Liver (tissue), 8 donors: ENCODE measurements at regions not wholly inside any gene's neighbourhood (a gene's known extent, or its start where the extent isn't known, plus 50 kb on each side); places are given as distances from the start of the nearest gene placed in this dataset.

Experiments
- DNase-seq: peaks from one replicate; pipeline ENCODE4 v3.0.0-alpha.2; 2017; ENCODE audit warnings: low spot score
- H3K27ac ChIP-seq, 2 donors: one replicate each; pipeline ENCODE4 v1.7.0; 2013; ENCODE audit warnings: inconsistent platforms in 2 of 2, low read length in 2 of 2, control low read depth in 1 of 2, low read depth in 1 of 2, mild to moderate bottlenecking in 1 of 2
- H3K27me3 ChIP-seq, 4 donors: one replicate each; pipeline versions ENCODE4 v1.6.1 to v1.7.0; 2013; ENCODE audit warnings: low read length in 3 of 4, inconsistent platforms in 1 of 4, mild to moderate bottlenecking in 1 of 4, moderate library complexity in 1 of 4; ENCODE audit not compliant: control insufficient read depth in 4 of 4, insufficient read depth in 4 of 4
- H3K36me3 ChIP-seq, 4 donors: one replicate each; pipeline versions ENCODE4 v1.6.1 to v1.7.0; 2013; ENCODE audit warnings: low read length in 3 of 4, mild to moderate bottlenecking in 3 of 4, low read depth in 1 of 4, moderate library complexity in 1 of 4; ENCODE audit not compliant: control insufficient read depth in 4 of 4, insufficient read depth in 3 of 4
- H3K4me1 ChIP-seq, 4 donors: one replicate each; pipeline versions ENCODE4 v1.6.1 to v1.7.0; 2013; ENCODE audit warnings: low read length in 3 of 4, mild to moderate bottlenecking in 3 of 4, moderate library complexity in 1 of 4; ENCODE audit not compliant: control insufficient read depth in 4 of 4, insufficient read depth in 4 of 4
- H3K4me3 ChIP-seq, 3 donors: one replicate each; pipeline versions ENCODE4 v1.6.1 to v1.7.0; 2013; ENCODE audit warnings: low read length in 3 of 3, control low read depth in 1 of 3, low read depth in 1 of 3, mild to moderate bottlenecking in 1 of 3
- H3K9ac ChIP-seq, 2 donors: one replicate each; pipeline ENCODE4 v1.7.0; 2013; ENCODE audit warnings: low read length in 2 of 2, mild to moderate bottlenecking in 2 of 2, moderate library complexity in 2 of 2, control low read depth in 1 of 2, low read depth in 1 of 2
- H3K9me3 ChIP-seq, 4 donors: one replicate each; pipeline versions ENCODE4 v1.6.1 to v1.7.0; 2013; ENCODE audit warnings: low read length in 3 of 4; ENCODE audit not compliant: control insufficient read depth in 4 of 4
- ATF3 ChIP-seq: IDR thresholded peaks from 2 replicates; pipeline ENCODE4 v1.6.1; 2016; ENCODE audit warnings: antibody characterized with exemption
- CTCF ChIP-seq: fragments of 150-350 bp; IDR thresholded peaks from 2 replicates; pipeline ENCODE4 v1.5.1; 2017; ENCODE audit warnings: improper control_type of control experiment, low read depth, low read length; ENCODE audit not compliant: missing input control
- EGR1 ChIP-seq, 2 donors: IDR thresholded peaks; 2 replicates each; pipeline ENCODE4 v1.6.1; 2016 to 2018; ENCODE audit warnings: antibody characterized with exemption in 2 of 2, low read depth in 2 of 2
- FOXA1 ChIP-seq: IDR thresholded peaks from 2 replicates; pipeline ENCODE4 v1.6.1; 2016; ENCODE audit warnings: antibody characterized with exemption
- FOXA2 ChIP-seq: IDR thresholded peaks from 2 replicates; pipeline ENCODE4 v1.6.1; 2016; ENCODE audit warnings: antibody characterized with exemption
- GABPA ChIP-seq, 2 donors: IDR thresholded peaks in 1 of 2; conservative IDR thresholded peaks in 1 of 2; 2 replicates each; pipeline ENCODE4 v1.6.1; 2016; ENCODE audit warnings: antibody characterized with exemption in 2 of 2, mild to moderate bottlenecking in 1 of 2, moderate library complexity in 1 of 2
- HNF4A ChIP-seq, 2 donors: conservative IDR thresholded peaks; 2 replicates each; pipeline ENCODE4 v1.6.1; 2016; ENCODE audit warnings: antibody characterized with exemption in 2 of 2, mild to moderate bottlenecking in 2 of 2
- JUND ChIP-seq, 2 donors: IDR thresholded peaks; 2 replicates each; pipeline ENCODE4 v1.6.1; 2016; ENCODE audit warnings: antibody characterized with exemption in 2 of 2
- MAX ChIP-seq: IDR thresholded peaks from 2 replicates; pipeline ENCODE4 v1.6.1; 2016; ENCODE audit warnings: antibody characterized with exemption
- NR2F2 ChIP-seq: IDR thresholded peaks from 2 replicates; pipeline ENCODE4 v1.6.1; 2016; ENCODE audit warnings: antibody characterized with exemption
- RAD21 ChIP-seq, 2 donors: IDR thresholded peaks; 2 replicates each; pipeline ENCODE4 v1.6.1; 2016; ENCODE audit warnings: antibody characterized with exemption in 2 of 2, mild to moderate bottlenecking in 2 of 2
- RXRA ChIP-seq, 2 donors: IDR thresholded peaks; 2 replicates each; pipeline ENCODE4 v1.6.1; 2017 to 2018; ENCODE audit warnings: antibody characterized with exemption in 2 of 2, mild to moderate bottlenecking in 1 of 2
- YY1 ChIP-seq: IDR thresholded peaks from 2 replicates; pipeline ENCODE4 v1.6.1; 2016; ENCODE audit warnings: antibody characterized with exemption, mild to moderate bottlenecking
- WGBS: extraction: QIAGEN DNeasy Blood & Tissue Kit; methylation state at CpG from one replicate; pipeline ENCODE4 v1.1.7; 2013; 5-methylcytosine and 5-hydroxymethylcytosine counted together
- TF ChIP-seq, protein P1 (sequence below): IDR thresholded peaks from 2 replicates; pipeline ENCODE4 v1.6.1; 2016; ENCODE audit warnings: antibody characterized with exemption
- TF ChIP-seq, protein P2 (sequence below): IDR thresholded peaks from 2 replicates; pipeline ENCODE4 v1.6.1; 2016; ENCODE audit warnings: antibody characterized with exemption, mild to moderate bottlenecking
- donor health status: healthy.
- donor health status: healthy.
- donor health status: healthy.
- donor health status: healthy.
- donor health status: healthy.

GRCh38 chr15:31483053-31483985 lies 156.7 kb downstream of the KLF13 start:
- peak; percentile 29 for DNase-seq
- peak overlapping the region in 1 of 3 donors; percentile 37 for H3K4me3 ChIP-seq
- no peak overlapping the region for H3K9ac ChIP-seq
- H3K36me3 ChIP-seq, result no peaks in the 10 kb centered on the region
- H3K27ac ChIP-seq, result no peak overlapping the region
- peaks cover 0 to 3% (median 3%) of the 10 kb centered on the region in 4 donors for H3K4me1 ChIP-seq
- H3K9me3 ChIP-seq, result peaks cover 0 to 4% (median 0%) of the 10 kb centered on the region in 4 donors
- no peaks in the 10 kb centered on the region for H3K27me3 ChIP-seq
- WGBS, result 15% methylated on average over 147 of the region's 147 CpGs
- no peak for TF ChIP-seq NR2F2
- no peak for TF ChIP-seq HNF4A (conservative IDR thresholded peaks at IDR 0.05)
- TF ChIP-seq ATF3, result no peak
- TF ChIP-seq, protein P1, sequence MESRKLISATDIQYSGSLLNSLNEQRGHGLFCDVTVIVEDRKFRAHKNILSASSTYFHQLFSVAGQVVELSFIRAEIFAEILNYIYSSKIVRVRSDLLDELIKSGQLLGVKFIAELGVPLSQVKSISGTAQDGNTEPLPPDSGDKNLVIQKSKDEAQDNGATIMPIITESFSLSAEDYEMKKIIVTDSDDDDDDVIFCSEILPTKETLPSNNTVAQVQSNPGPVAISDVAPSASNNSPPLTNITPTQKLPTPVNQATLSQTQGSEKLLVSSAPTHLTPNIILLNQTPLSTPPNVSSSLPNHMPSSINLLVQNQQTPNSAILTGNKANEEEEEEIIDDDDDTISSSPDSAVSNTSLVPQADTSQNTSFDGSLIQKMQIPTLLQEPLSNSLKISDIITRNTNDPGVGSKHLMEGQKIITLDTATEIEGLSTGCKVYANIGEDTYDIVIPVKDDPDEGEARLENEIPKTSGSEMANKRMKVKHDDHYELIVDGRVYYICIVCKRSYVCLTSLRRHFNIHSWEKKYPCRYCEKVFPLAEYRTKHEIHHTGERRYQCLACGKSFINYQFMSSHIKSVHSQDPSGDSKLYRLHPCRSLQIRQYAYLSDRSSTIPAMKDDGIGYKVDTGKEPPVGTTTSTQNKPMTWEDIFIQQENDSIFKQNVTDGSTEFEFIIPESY, result no peak
- no peak for TF ChIP-seq FOXA1
- no peak for TF ChIP-seq MAX
- TF ChIP-seq, protein P2, sequence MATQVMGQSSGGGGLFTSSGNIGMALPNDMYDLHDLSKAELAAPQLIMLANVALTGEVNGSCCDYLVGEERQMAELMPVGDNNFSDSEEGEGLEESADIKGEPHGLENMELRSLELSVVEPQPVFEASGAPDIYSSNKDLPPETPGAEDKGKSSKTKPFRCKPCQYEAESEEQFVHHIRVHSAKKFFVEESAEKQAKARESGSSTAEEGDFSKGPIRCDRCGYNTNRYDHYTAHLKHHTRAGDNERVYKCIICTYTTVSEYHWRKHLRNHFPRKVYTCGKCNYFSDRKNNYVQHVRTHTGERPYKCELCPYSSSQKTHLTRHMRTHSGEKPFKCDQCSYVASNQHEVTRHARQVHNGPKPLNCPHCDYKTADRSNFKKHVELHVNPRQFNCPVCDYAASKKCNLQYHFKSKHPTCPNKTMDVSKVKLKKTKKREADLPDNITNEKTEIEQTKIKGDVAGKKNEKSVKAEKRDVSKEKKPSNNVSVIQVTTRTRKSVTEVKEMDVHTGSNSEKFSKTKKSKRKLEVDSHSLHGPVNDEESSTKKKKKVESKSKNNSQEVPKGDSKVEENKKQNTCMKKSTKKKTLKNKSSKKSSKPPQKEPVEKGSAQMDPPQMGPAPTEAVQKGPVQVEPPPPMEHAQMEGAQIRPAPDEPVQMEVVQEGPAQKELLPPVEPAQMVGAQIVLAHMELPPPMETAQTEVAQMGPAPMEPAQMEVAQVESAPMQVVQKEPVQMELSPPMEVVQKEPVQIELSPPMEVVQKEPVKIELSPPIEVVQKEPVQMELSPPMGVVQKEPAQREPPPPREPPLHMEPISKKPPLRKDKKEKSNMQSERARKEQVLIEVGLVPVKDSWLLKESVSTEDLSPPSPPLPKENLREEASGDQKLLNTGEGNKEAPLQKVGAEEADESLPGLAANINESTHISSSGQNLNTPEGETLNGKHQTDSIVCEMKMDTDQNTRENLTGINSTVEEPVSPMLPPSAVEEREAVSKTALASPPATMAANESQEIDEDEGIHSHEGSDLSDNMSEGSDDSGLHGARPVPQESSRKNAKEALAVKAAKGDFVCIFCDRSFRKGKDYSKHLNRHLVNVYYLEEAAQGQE, result no peak
- no peak for TF ChIP-seq RXRA (IDR thresholded peaks at IDR 0.05)
- TF ChIP-seq EGR1 (IDR thresholded peaks at IDR 0.05; ENCODE audit: low read depth in 2 of 2), result no peak
- TF ChIP-seq FOXA2, result no peak
- TF ChIP-seq GABPA (IDR thresholded peaks at IDR 0.05 in 1 of 2, conservative IDR thresholded peaks at IDR 0.05 in 1 of 2), result no peak
- TF ChIP-seq JUND (IDR thresholded peaks at IDR 0.05), result no peak
- no peak for TF ChIP-seq YY1

DNA sequence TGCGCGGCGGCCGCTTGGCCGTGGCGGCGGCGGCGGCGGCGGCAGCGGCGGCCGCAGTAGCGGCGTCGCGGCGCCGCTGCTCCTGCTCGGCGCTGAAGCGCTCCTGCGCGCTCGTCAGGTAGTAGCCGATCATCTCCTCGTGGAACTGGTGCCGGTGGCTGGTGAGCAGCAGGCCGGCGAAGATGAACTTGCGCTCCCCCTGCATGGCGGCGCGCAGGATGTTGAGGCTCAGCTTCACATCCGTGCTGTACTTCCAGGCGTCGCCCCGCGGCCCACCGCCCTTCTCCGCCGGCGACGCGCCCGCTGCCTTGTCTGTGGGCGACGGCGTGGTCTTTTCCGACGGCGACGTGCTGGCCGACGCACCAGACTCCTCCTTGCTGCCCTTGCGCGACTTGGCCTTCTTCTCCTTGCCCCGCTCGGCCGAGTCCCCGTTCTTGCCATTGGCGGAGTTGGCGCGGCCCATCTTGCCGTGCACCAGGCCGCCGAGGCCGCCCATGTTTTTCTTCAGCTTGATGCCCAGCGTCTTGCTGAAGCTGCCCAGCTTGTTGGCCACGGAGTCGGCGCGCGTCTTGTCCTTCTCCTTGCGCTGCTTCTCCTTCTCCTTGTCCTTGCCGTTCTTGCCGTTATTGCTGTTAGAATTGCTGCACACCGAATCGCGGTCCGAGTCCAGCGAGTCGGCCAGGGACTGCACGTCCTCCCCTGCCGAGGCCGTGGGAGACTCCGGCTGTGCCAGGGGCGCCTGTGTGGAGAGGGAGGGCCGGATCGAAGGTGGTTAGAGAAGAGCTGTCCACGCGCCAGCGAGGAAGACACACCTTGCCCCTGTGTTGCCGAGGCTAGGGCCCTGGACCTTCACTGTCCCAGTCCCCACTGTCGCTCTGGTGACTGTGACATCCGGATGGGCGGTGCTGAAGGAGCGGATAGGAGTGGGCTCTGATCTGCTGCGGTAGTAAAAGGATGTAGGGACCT lies 157.6 kb downstream of the KLF13 start:
- Histone ChIP-seq H3K9me3 (peaks cover 0 to 4% (median 0%) of the 10 kb centered on the region in 4 donors), H3K27me3 (no peaks in the 10 kb centered on the region), H3K9ac (no peak overlapping the region), H3K36me3 (no peaks in the 10 kb centered on the region), H3K4me1 (peaks cover 5 to 13% (median 9%) of the 10 kb centered on the region in 4 donors), H3K4me3 (peak overlapping the region in 1 of 3 donors; percentile 37), H3K27ac (no peak overlapping the region)
- peak; percentile 31 for DNase-seq
- WGBS, result 62% methylated on average over 100 of the region's 100 CpGs
- TF ChIP-seq, protein P2, result no peak
- TF ChIP-seq CTCF, result no peak
- no peak for TF ChIP-seq MAX
- no peak for TF ChIP-seq RAD21 (IDR thresholded peaks at IDR 0.05)
